ENCODE measurements at regions not wholly inside any gene's neighbourhood (a gene's known extent, or its start where the extent isn't known, plus 50 kb on each side); places are given as distances from the start of the nearest gene placed in this dataset.

DNA sequence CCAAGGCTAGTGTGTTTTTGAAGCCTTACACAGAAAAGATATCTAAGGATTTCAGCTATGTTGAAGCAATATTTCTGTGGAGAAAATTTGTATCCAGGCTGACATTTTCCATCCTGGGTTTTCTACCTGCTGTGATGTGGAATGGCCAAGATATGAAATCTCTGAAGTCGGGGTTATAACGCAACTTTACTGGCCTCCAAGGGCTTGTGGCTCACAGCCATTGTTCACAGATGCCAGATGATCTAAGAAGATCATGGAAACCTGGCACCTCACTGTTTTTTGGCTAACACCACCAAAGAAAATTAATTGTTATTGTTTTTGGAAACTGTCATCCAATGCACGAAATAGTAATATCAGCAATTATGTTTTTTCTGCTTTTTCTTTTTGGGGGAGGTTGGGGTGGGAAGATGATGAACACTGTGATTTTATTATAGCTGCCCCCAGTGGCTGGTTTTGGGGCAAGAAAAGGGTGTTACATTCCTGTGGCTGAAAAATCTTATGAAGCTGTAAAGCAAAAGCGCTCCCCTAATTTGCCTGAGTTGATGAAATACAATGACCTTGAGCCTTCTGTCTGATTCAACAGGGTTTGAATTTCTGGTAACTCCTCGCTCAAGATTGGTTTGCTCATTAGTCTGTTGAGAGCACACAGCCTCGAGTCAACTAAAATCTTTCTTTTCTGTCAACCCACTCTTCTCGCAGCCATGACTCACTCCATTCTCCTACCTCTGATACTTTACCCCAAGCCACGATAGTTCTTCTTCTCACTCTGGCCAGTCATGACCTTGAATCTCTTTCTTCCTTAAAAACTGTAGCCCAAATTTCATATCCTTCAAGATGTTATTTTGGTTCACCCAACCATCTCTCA lies 236.7 kb downstream of the PAX1 start:
- TF ChIP-seq, protein P1, sequence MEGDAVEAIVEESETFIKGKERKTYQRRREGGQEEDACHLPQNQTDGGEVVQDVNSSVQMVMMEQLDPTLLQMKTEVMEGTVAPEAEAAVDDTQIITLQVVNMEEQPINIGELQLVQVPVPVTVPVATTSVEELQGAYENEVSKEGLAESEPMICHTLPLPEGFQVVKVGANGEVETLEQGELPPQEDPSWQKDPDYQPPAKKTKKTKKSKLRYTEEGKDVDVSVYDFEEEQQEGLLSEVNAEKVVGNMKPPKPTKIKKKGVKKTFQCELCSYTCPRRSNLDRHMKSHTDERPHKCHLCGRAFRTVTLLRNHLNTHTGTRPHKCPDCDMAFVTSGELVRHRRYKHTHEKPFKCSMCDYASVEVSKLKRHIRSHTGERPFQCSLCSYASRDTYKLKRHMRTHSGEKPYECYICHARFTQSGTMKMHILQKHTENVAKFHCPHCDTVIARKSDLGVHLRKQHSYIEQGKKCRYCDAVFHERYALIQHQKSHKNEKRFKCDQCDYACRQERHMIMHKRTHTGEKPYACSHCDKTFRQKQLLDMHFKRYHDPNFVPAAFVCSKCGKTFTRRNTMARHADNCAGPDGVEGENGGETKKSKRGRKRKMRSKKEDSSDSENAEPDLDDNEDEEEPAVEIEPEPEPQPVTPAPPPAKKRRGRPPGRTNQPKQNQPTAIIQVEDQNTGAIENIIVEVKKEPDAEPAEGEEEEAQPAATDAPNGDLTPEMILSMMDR (conservative IDR thresholded peaks at IDR 0.05; ENCODE audit: low read length) = no peak
- no peak for TF ChIP-seq EZH2phosphoT487 (IDR thresholded peaks at IDR 0.05; ENCODE audit: borderline replicate concordance)
- Histone ChIP-seq H3K4me1 (ENCODE audit: insufficient read depth, low read length, poor library complexity, severe bottlenecking) (no peaks in the 10 kb centered on the region), H3F3A (ENCODE audit: low read depth) (no peaks in the 10 kb centered on the region), H3K4me2 (ENCODE audit: low read depth, low read length, poor library complexity, severe bottlenecking) (no peak overlapping the region), H3K36me3 (ENCODE audit: insufficient read depth, low read length) (no peaks in the 10 kb centered on the region), H3K9me2 (replicated peaks; ENCODE audit: low read depth, low read length) (no peaks in the 10 kb centered on the region), H2AFZ (ENCODE audit: low read length) (no peak overlapping the region), H4K20me1 (ENCODE audit: insufficient read depth, low read length, poor library complexity, severe bottlenecking) (no peaks in the 10 kb centered on the region), H3K4me3 (ENCODE audit: low read length, poor library complexity, severe bottlenecking) (no peak overlapping the region), H3K9ac (ENCODE audit: low read depth, low read length, poor library complexity, severe bottlenecking) (no peak overlapping the region), H3K9me3 (ENCODE audit: insufficient read depth, low read depth, low read length) (no peaks in the 10 kb centered on the region), H3K79me2 (ENCODE audit: insufficient read depth, low read length) (no peaks in the 10 kb centered on the region), H3K27me3 (ENCODE audit: insufficient read depth, low read length, poor library complexity, severe bottlenecking) (no peaks in the 10 kb centered on the region)

DNA sequence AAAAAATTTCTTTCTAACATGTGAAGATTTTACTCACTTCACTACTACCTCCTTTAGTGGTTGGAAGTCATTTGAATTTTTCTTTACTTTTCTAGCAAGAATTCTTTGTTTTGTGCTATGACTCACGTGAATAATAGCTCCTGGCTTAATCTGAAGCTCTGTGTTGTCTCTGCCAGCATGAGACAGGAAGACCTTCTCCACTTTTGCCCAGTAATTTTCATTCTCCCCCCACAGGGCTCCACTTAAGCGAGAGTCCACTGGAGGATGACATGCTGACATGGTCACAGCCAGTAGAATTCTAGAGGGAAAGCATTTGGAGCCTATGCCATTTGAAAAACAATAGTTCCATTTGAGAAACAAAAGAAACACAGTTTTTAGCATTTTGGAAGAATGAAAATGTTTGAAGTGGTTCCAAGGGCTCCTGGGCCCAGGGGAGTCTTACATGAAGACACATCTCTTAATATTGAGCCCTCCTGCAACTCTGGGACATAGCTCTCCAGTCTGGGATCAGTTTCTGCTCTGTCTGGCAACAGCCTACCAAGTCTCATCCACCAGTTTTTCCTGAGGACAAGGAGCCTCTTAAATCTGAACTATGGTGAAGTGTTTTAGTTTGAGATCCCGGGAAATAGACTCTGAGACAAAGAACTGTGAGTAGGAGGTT lies 231.4 kb downstream of the PAX1 start:
- Histone ChIP-seq H3F3A (ENCODE audit: low read depth) (no peaks in the 10 kb centered on the region), H4K20me1 (ENCODE audit: insufficient read depth, low read length, poor library complexity, severe bottlenecking) (no peaks in the 10 kb centered on the region), H3K4me1 (ENCODE audit: insufficient read depth, low read length, poor library complexity, severe bottlenecking) (no peaks in the 10 kb centered on the region), H2AFZ (ENCODE audit: low read length) (no peak overlapping the region), H3K27me3 (ENCODE audit: insufficient read depth, low read length, poor library complexity, severe bottlenecking) (no peaks in the 10 kb centered on the region), H3K79me2 (ENCODE audit: insufficient read depth, low read length) (no peaks in the 10 kb centered on the region), H3K9ac (ENCODE audit: low read depth, low read length, poor library complexity, severe bottlenecking) (no peak overlapping the region), H3K4me3 (ENCODE audit: low read length, poor library complexity, severe bottlenecking) (no peak overlapping the region), H3K9me2 (replicated peaks; ENCODE audit: low read depth, low read length) (no peaks in the 10 kb centered on the region), H3K36me3 (ENCODE audit: insufficient read depth, low read length) (no peaks in the 10 kb centered on the region), H3K4me2 (ENCODE audit: low read depth, low read length, poor library complexity, severe bottlenecking) (no peak overlapping the region), H3K9me3 (ENCODE audit: insufficient read depth, low read depth, low read length) (no peaks in the 10 kb centered on the region)
- TF ChIP-seq, protein P1 (conservative IDR thresholded peaks at IDR 0.05; ENCODE audit: low read length) = no peak
- no peak for TF ChIP-seq EZH2phosphoT487 (IDR thresholded peaks at IDR 0.05; ENCODE audit: borderline replicate concordance)

DNA sequence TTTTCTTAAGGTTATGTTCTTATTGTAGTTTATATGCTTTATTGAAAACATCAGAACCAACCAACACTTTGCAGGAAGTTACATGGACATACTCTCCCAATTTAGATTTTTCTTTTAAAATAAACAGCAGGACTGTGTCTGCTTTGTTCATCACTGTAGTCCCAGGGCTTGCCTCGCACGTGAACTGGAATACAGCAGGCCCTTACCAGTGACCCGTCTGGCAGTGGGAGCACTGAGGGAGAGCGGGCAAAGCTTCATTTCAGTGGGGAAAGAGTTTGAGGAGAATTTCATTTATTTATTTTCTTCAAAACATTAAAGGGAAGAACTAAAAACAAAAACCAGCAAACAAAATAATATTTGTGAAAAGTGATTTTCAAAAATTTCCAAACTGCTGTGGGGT lies 230.8 kb downstream of the PAX1 start:
- H3K9me2 ChIP-seq (replicated peaks; ENCODE audit: low read depth, low read length) = no peaks in the 10 kb centered on the region
- no peaks in the 10 kb centered on the region for H4K20me1 ChIP-seq (ENCODE audit: insufficient read depth, low read length, poor library complexity, severe bottlenecking)
- no peaks in the 10 kb centered on the region for H3K4me1 ChIP-seq (ENCODE audit: insufficient read depth, low read length, poor library complexity, severe bottlenecking)
- H3K9ac ChIP-seq (ENCODE audit: low read depth, low read length, poor library complexity, severe bottlenecking) = no peak overlapping the region
- no peaks in the 10 kb centered on the region for H3K79me2 ChIP-seq (ENCODE audit: insufficient read depth, low read length)
- H3F3A ChIP-seq (ENCODE audit: low read depth) = no peaks in the 10 kb centered on the region
- TF ChIP-seq EZH2phosphoT487 (IDR thresholded peaks at IDR 0.05; ENCODE audit: borderline replicate concordance) = no peak
- TF ChIP-seq, protein P1 (conservative IDR thresholded peaks at IDR 0.05; ENCODE audit: low read length) = no peak
- no peak overlapping the region for H3K4me3 ChIP-seq (ENCODE audit: low read length, poor library complexity, severe bottlenecking)
- H3K27me3 ChIP-seq (ENCODE audit: insufficient read depth, low read length, poor library complexity, severe bottlenecking) = no peaks in the 10 kb centered on the region
- H3K9me3 ChIP-seq (ENCODE audit: insufficient read depth, low read depth, low read length) = no peaks in the 10 kb centered on the region
- no peak overlapping the region for H2AFZ ChIP-seq (ENCODE audit: low read length)
- no peaks in the 10 kb centered on the region for H3K36me3 ChIP-seq (ENCODE audit: insufficient read depth, low read length)
- no peak overlapping the region for H3K4me2 ChIP-seq (ENCODE audit: low read depth, low read length, poor library complexity, severe bottlenecking)

Measured in Loucy (cell line).